ENCODE measurements at regions not wholly inside any gene's neighbourhood (a gene's known extent, or its start where the extent isn't known, plus 50 kb on each side); places are given as distances from the start of the nearest gene placed in this dataset.

- no peak for TF ChIP-seq CTCF (IDR thresholded peaks at IDR 0.05; ENCODE audit: insufficient read depth, low read length)
- no peak for TF ChIP-seq POLR2AphosphoS5 (IDR thresholded peaks at IDR 0.05; ENCODE audit: low read depth)
- no peak for TF ChIP-seq SPI1 (IDR thresholded peaks at IDR 0.05; ENCODE audit: borderline replicate concordance, low read depth)
- TF ChIP-seq REST (IDR thresholded peaks at IDR 0.05; ENCODE audit: insufficient replicate concordance, low read depth), result no peak
Measured at GRCh38 chr2:72027426-72028161, 120.1 kb downstream of the CYP26B1 start.

All from HL-60 (cell line).